Panc1 (cell line): ENCODE measurements at regions not wholly inside any gene's neighbourhood (a gene's known extent, or its start where the extent isn't known, plus 50 kb on each side); places are given as distances from the start of the nearest gene placed in this dataset.

ENCODE experiments used
- CTCF ChIP-seq: fragments of 450-650 bp; IDR thresholded peaks from 2 replicates; pipeline ENCODE4 v1.5.1; 2017; ENCODE audit warnings: mild to moderate bottlenecking
- POLR2AphosphoS5 ChIP-seq: IDR thresholded peaks from 2 replicates; pipeline ENCODE4 v1.6.1; 2012; ENCODE audit warnings: mild to moderate bottlenecking, low read depth, low read length, moderate library complexity
- REST ChIP-seq, 2 experiments: IDR thresholded peaks; 2 replicates each; pipeline ENCODE4 v1.6.1; 2011 to 2012; ENCODE audit warnings: low read depth in 2 of 2, control low read depth in 1 of 2, low read length in 1 of 2, mild to moderate bottlenecking in 1 of 2, moderate library complexity in 1 of 2; ENCODE audit not compliant: insufficient read depth in 1 of 2
- SIN3A ChIP-seq: IDR thresholded peaks from 2 replicates; pipeline ENCODE4 v1.6.1; 2012; ENCODE audit warnings: low read depth, mild to moderate bottlenecking, low read length, moderate library complexity, borderline replicate concordance; ENCODE audit not compliant: insufficient read depth
- TCF7L2 ChIP-seq: IDR thresholded peaks from 2 replicates; pipeline ENCODE4 v1.6.1; 2011; ENCODE audit warnings: mild to moderate bottlenecking, low read depth, low read length, inconsistent platforms

GRCh38 chr16:50946606-50947005, 204.5 kb downstream of the SALL1 start:
- TF ChIP-seq CTCF (no peak), REST (IDR thresholded peaks at IDR 0.05; ENCODE audit: insufficient read depth in 1 of 2, low read depth in 2 of 2, low read length in 1 of 2) (no peak), SIN3A (no peak), POLR2AphosphoS5 (no peak), TCF7L2 (no peak)
